ENCODE measurements at regions not wholly inside any gene's neighbourhood (a gene's known extent, or its start where the extent isn't known, plus 50 kb on each side); places are given as distances from the start of the nearest gene placed in this dataset.

GRCh38 chr7:112882991-112883390 lies 92.8 kb upstream of the TMEM168 start:
- DNase-seq (ENCODE audit: low spot score): no peak

- no peak for DNase-seq (ENCODE audit: low spot score)
Measured at GRCh38 chr7:112882511-112882910, 92.3 kb upstream of the TMEM168 start.

GRCh38 chr7:112882022-112882421 lies 91.8 kb upstream of the TMEM168 start:
- no peak for DNase-seq (ENCODE audit: low spot score)

- DNase-seq (ENCODE audit: low spot score): no peak
Measured at GRCh38 chr7:112880818-112881418, 90.7 kb upstream of the TMEM168 start.

GRCh38 chr7:112877691-112878460 lies 87.7 kb upstream of the TMEM168 start:
- DNase-seq (ENCODE audit: low spot score): no peak

- DNase-seq (ENCODE audit: low spot score): no peak
Measured at GRCh38 chr7:112876877-112877276, 86.7 kb upstream of the TMEM168 start.

- DNase-seq (ENCODE audit: low spot score): no peak
Measured at GRCh38 chr7:112874909-112875308, 84.7 kb upstream of the TMEM168 start.

- DNase-seq (ENCODE audit: low spot score): no peak
Measured at GRCh38 chr7:112873831-112874553, 83.8 kb upstream of the TMEM168 start.

GRCh38 chr7:112869111-112869774 lies 79.0 kb upstream of the TMEM168 start:
- no peak for DNase-seq (ENCODE audit: low spot score)

- DNase-seq (ENCODE audit: low spot score): no peak
Measured at GRCh38 chr7:112868609-112869008, 78.4 kb upstream of the TMEM168 start.

GRCh38 chr7:112866424-112866823 lies 76.2 kb upstream of the TMEM168 start:
- no peak for DNase-seq (ENCODE audit: low spot score)

GRCh38 chr7:112864380-112864779 lies 74.2 kb upstream of the TMEM168 start:
- DNase-seq (ENCODE audit: low spot score): no peak

- no peak for DNase-seq (ENCODE audit: low spot score)
Measured at GRCh38 chr7:112858838-112859237, 68.6 kb upstream of the TMEM168 start.

- no peak for DNase-seq (ENCODE audit: low spot score)
Measured at GRCh38 chr7:112855227-112855626, 65.0 kb upstream of the TMEM168 start.

- DNase-seq (ENCODE audit: low spot score): no peak
Measured at GRCh38 chr7:112854169-112854568, 64.0 kb upstream of the TMEM168 start.

- DNase-seq (ENCODE audit: low spot score): no peak
Measured at GRCh38 chr7:112853422-112853821, 63.2 kb upstream of the TMEM168 start.

GRCh38 chr7:112843151-112843550 lies 53.0 kb upstream of the TMEM168 start:
- no peak for DNase-seq (ENCODE audit: low spot score)

All from pons (tissue), 1 donor.